ENCODE measurements at regions not wholly inside any gene's neighbourhood (a gene's known extent, or its start where the extent isn't known, plus 50 kb on each side); places are given as distances from the start of the nearest gene placed in this dataset.

GRCh38 chr2:136505462-136505861, 259.9 kb upstream of the THSD7B start:
- TF ChIP-seq ZNF335 (tag by site-specific recombination; conservative IDR thresholded peaks at IDR 0.05) (no peak), YY1 (tag by site-specific recombination; IDR thresholded peaks at IDR 0.05) (no peak), ZXDB (tag by site-specific recombination; IDR thresholded peaks at IDR 0.05) (no peak), CTCF (tag by site-specific recombination; IDR thresholded peaks at IDR 0.05) (no peak), ZNF155 (tag by site-specific recombination; IDR thresholded peaks at IDR 0.05) (no peak), HOXD13 (CRISPR knock-in tag; IDR thresholded peaks at IDR 0.05; ENCODE audit: borderline replicate concordance) (no peak), KLF9 (tag by site-specific recombination; IDR thresholded peaks at IDR 0.05; ENCODE audit: low read depth) (no peak), ZBTB44 (tag by site-specific recombination; IDR thresholded peaks at IDR 0.05) (no peak), ZBTB20 (tag by site-specific recombination; IDR thresholded peaks at IDR 0.05) (no peak), ZNF785 (tag by site-specific recombination; IDR thresholded peaks at IDR 0.05) (no peak), PATZ1 (tag by site-specific recombination; IDR thresholded peaks at IDR 0.05) (no peak), ZFP37 (tag by site-specific recombination; IDR thresholded peaks at IDR 0.05) (no peak), KLF16 (tag by site-specific recombination; IDR thresholded peaks at IDR 0.05) (no peak)
